NCI-H1092 treated with DMSO at 0.1 percent for 48 hours (cell line): ENCODE measurements at regions not wholly inside any gene's neighbourhood (a gene's known extent, or its start where the extent isn't known, plus 50 kb on each side); places are given as distances from the start of the nearest gene placed in this dataset.

ENCODE experiments used
- DNase-seq: peaks from one replicate; lab custom pipeline; 2025; lab: John Stamatoyannopoulos, UW

DNA sequence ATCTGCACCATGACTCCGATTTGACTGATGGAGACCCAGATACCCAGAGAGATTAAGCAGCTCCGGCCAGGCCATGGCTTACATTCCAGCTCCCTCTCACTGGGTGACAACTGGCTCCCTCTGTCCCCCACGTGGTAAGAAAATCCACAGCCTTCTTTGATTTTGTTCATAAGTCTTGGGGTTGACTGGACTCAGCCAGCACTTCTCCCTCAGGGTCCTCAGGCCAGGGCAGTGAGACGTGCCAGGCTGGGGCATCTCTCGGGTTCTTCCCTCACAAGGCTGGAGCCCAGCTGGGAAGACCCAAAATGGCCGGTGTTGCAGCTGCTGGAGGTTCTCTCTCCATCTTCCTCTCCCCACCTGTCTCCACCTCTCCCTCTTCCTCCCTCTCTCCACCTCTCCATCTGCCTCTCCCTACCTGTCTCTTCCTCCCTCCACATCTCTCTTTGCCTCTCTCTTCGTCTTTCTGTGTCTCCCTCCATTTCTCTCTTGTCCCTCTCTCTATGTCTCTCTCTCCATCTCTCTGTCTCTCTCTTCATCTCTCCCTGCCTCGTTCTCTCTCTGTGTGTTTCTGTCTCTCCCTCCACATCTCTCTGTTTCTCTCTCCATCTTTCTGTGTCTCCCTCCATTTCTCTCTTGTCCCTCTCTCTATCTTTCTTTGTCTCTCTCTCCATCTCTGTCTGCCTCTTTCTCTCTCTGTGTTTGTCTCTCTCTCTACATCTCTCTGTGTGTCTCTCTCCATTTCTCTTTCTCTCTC, 105.3 kb downstream of the FOXL1 start:
- DNase-seq = no peak

DNA sequence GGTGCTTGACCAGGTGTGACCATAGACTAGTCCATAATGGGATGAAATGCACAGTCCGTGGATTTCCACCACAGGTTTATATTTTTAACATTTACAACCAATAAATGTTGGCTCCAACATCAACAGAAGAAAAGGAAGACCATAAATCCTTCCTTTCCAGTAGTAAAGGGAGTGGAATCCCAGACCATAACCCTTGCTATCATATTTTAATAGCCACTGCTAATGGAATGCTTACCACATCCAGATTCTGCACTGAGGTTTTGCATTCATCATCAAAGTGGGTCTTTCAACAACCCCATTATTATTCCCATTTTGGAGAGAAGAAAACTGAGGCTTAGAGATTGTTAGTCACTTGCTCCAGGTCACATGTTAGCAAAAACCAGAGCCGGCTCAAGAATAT, 106.7 kb downstream of the FOXL1 start:
- no peak for DNase-seq

GRCh38 chr16:86690970-86691369, 112.6 kb downstream of the FOXL1 start:
- DNase-seq = no peak

DNA sequence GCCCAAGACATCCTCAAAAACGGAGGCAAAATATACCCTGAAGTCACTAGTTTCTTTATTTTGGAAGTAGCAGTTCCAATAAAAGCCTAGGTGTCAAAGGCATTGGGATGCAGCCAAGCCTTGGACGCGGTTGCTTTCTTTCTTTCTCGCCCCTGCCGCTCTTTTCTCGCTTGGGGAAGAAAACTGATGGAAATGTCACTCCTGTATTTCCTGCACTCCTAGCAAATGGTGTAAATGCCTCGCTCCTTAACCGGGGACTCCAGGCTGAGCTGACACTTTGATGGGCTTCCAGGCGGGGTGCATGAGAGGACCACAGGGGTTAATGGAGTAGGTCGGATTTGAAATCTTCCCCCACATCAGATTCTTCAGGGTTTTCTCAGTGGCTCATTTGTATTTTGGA, 114.1 kb downstream of the FOXL1 start:
- DNase-seq = no peak

DNA sequence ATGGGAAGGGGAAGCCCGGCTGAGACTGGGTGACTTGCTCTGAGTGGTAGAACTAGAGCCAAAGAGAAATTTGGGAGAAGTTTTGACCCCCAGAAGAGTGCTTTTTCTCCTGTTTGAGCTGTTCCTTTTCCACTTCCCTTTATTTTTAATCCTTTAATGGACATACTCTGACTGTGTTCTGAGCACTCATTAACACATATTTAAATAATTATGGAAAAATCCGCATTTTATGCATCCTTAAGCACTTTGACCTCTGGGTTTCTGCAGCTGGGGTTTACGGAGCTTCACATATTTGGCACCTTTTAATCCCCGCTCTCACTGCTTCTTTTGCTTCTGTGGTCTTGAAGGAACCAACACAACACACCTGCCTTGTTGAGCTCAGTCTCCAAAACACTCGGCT, 114.7 kb downstream of the FOXL1 start:
- DNase-seq = no peak

DNA sequence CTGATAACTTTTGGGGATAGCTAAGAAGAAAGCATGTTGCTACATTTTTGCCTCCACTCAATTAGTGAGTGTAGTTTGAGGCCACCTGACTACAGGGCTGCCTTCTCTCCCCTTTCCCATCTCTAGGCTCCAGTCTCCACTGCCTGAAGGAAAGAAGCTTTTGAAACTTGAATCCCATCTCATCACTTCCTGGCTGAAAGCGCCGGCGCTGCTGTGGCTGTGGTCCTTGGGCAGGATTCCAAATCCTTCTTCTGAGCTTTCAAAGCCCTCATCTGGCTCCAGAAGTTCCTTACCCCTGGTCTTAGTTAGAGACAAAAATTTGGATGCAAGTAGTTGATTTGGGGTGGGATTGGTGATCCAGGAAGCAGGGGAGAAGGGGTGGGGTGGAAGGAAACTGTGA, 119.4 kb downstream of the FOXL1 start:
- no peak for DNase-seq

- DNase-seq = no peak
Measured at GRCh38 chr16:86700046-86700945, 121.9 kb downstream of the FOXL1 start.

DNA sequence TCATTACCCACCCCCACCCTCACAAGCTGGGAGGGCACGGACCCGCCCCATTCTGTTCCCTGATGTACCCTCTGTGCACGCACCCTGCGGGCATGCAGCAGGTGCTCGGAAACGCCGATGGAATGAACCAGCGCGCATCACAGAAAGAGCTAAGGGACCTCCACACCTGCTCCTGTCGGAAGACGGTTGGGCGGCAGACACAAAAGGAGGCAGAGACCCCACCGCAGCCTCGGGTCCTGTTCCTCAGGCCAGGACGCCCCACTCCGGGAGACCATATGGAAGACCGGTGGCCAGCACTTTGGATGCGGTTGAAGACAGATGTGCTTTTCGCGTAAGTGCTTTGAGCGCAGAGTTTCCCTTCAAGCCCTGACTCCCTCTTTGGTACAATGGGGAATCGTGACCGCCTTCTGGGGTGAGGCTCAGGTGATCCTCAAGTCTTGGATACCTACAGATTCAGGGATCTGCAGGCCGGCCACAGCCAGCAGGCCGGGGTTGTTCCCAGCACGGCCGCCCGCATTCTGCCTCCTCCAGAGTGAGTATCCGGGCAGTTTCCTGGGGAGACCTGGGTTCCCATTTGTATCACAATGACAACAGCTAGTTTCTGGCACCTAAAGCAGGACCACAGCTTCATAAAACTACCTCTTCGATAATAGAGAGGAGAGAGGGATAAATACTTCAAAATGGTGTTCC, 123.1 kb downstream of the FOXL1 start:
- DNase-seq = no peak

DNA sequence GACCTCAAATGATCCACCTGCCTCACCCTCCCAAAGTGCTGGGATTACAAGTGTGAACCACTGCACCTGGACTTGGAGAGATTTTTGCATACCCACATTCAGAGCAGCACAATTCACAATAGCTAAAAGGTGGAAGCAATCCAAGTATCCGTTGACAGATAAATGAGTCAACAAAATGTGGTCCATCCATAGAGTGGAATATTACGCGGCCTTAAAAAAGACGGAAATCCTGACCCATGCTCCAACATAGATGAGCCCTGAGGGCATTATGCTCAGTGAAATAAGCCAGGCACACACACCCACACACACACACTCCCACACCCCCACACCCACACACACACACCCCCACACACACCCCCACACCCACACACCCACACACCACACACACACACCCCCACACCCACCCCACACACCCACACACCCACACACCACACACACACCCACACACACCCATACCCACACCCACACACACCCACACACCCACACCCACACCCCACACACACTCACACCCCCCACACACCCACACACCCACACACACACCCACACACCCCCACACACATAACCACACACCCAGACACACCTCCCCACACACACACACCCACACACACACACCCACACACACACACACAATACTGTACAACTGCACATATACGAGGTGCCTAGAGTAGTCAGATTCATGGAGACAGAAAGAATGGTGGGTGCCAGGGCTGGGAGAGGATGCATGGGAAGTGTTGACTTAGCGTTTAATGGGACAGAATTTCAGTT, 124.7 kb downstream of the FOXL1 start:
- no peak for DNase-seq

GRCh38 chr16:86704516-86704915, 126.2 kb downstream of the FOXL1 start:
- DNase-seq = no peak

DNA sequence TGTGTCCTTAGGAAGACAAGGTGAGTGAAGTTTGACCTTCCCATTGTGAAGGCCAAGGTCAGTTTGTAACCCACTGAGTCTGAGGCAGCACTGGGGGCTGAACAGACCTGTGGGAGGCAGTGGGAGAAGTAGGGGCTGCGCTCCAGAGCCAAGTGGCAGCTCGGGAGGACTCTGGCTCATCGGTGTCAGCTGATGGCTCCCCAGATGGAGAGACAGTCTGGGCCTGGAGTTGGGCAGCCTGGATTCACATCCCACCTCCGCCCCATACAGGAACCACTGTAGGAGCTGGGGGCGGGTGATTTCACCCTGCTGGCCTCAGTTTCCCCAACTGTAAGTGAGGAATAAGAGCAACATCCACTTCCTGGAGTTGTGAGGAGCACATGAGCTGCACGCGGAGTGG, 128.4 kb downstream of the FOXL1 start:
- DNase-seq = no peak

GRCh38 chr16:86707171-86707570, 128.8 kb downstream of the FOXL1 start:
- no peak for DNase-seq

DNA sequence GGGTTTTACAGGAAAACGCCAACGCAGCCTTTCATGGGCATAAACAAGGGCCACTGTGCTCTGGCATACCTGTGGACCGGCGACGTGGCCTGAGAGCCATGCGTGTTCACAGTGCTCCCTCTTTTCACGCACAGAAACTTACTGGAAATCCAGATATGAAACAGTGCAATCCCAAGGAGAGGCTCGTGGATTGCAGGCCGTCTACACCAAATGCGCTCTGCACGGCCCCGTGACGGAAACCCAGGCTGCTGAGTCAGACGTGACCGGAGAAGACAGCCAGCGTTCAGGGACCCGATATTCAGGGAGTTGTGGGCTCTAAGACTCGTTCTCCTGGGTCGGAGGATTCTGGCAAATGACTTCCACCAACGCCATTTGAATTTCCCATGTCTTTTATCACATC, 129.2 kb downstream of the FOXL1 start:
- DNase-seq = no peak

GRCh38 chr16:86708431-86708830, 130.1 kb downstream of the FOXL1 start:
- no peak for DNase-seq

DNA sequence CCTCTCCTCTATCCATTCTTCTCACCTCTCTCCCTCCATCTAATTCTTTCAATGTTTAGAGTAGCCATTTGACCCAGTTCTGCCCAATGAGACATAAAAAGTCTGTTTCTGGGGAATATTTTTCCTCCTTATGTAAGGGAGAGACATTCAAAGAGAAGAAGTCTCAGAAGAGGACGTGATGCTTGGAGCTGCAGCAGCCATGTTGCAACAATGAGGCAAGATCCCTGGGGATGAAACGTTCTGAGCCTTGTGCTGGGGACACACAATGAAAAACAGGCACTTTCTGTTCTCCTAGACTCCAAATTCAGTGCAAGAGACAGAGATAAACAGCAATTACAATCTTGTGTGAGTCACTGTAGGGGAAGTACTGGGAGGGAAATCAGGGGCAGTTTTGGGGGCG, 130.8 kb downstream of the FOXL1 start:
- no peak for DNase-seq

GRCh38 chr16:86709902-86710601, 131.7 kb downstream of the FOXL1 start:
- no peak for DNase-seq

DNA sequence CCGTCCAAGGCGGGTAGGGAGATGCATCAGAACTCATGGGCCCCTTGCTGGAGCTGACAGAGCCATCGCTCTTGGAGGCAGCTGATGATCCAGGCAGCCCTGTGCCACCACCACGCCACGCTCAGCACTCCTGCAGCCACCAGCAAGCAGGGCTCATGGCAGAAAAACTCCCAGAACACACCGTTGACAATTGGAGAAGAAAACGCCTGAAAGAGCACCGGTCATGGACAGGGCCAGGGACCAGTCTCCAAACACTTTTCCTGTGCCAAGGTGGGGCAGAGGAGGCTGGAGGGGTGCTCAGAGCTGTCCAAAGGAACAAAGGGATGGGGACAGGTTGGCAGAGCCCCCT, 132.2 kb downstream of the FOXL1 start:
- no peak for DNase-seq

- no peak for DNase-seq
Measured at GRCh38 chr16:86712158-86713009, 134.0 kb downstream of the FOXL1 start.

GRCh38 chr16:86713021-86713631, 134.8 kb downstream of the FOXL1 start:
- DNase-seq = no peak

GRCh38 chr16:86714166-86714565, 135.8 kb downstream of the FOXL1 start:
- DNase-seq = no peak
